ENCODE measurements at regions not wholly inside any gene's neighbourhood (a gene's known extent, or its start where the extent isn't known, plus 50 kb on each side); places are given as distances from the start of the nearest gene placed in this dataset.
A peak's percentile ranks its signal among the peaks of the same experiment; 100 is the strongest.
"Not testable (repeated sequence)": the region's sequence is repeated elsewhere in the genome, so short reads cannot be mapped to it uniquely, and the experiment has no call there.

- no peak overlapping the region for H2AFZ ChIP-seq (ENCODE audit: low read depth)
Measured at GRCh38 chr6:68197356-68197755, 437.7 kb upstream of the ADGRB3 start.

GRCh38 chr6:68196645-68197044, 438.4 kb upstream of the ADGRB3 start:
- Histone ChIP-seq H3K27me3 (ENCODE audit: insufficient read depth, low read depth) (no peaks in the 10 kb centered on the region), H3K79me2 (ENCODE audit: insufficient read depth, low read depth) (no peaks in the 10 kb centered on the region), H3K4me2 (no peak overlapping the region), H3K4me1 (ENCODE audit: low read depth, poor library complexity, severe bottlenecking) (no peaks in the 10 kb centered on the region), H3K36me3 (ENCODE audit: insufficient read depth) (no peaks in the 10 kb centered on the region), H4K20me1 (ENCODE audit: insufficient read depth) (no peaks in the 10 kb centered on the region), H3K27ac (no peak overlapping the region), H3K9ac (no peak overlapping the region), H2AFZ (ENCODE audit: low read depth) (no peak overlapping the region), H3K4me3 (IDR thresholded peaks at IDR 0.05; ENCODE audit: insufficient read depth, low read depth, low read length) (no peak overlapping the region)
- TF ChIP-seq CTCF (conservative IDR thresholded peaks at IDR 0.05; ENCODE audit: low read depth, low read length), result 0 out of 2 replicates have a peak, but pooled peaks have one; percentile 32

More at GRCh38 chr6:68197356-68197755, 437.7 kb upstream of the ADGRB3 start:
- H3K9ac ChIP-seq, result no peak overlapping the region
- no peaks in the 10 kb centered on the region for H3K4me1 ChIP-seq (ENCODE audit: low read depth, poor library complexity, severe bottlenecking)
- no peaks in the 10 kb centered on the region for H3K36me3 ChIP-seq (ENCODE audit: insufficient read depth)
- no peak for TF ChIP-seq CTCF (conservative IDR thresholded peaks at IDR 0.05; ENCODE audit: low read depth, low read length)
- H3K4me3 ChIP-seq (IDR thresholded peaks at IDR 0.05; ENCODE audit: insufficient read depth, low read depth, low read length), result no peak overlapping the region
- no peak overlapping the region for H3K4me2 ChIP-seq
- no peak overlapping the region for H3K27ac ChIP-seq
- no peaks in the 10 kb centered on the region for H3K79me2 ChIP-seq (ENCODE audit: insufficient read depth, low read depth)
- no peaks in the 10 kb centered on the region for H4K20me1 ChIP-seq (ENCODE audit: insufficient read depth)
- H3K27me3 ChIP-seq (ENCODE audit: insufficient read depth, low read depth), result no peaks in the 10 kb centered on the region

- not testable (repeated sequence) for H3K36me3 ChIP-seq (ENCODE audit: insufficient read depth); H2AFZ ChIP-seq (ENCODE audit: low read depth); H4K20me1 ChIP-seq (ENCODE audit: insufficient read depth); H3K4me3 ChIP-seq (IDR thresholded peaks at IDR 0.05; ENCODE audit: insufficient read depth, low read depth, low read length); H3K4me1 ChIP-seq (ENCODE audit: low read depth, poor library complexity, severe bottlenecking); H3K27me3 ChIP-seq (ENCODE audit: insufficient read depth, low read depth); H3K27ac ChIP-seq; H3K9ac ChIP-seq; H3K79me2 ChIP-seq (ENCODE audit: insufficient read depth, low read depth); H3K4me2 ChIP-seq
Measured at GRCh38 chr6:68195753-68196152, 439.3 kb upstream of the ADGRB3 start.

- H3K27me3 ChIP-seq (ENCODE audit: insufficient read depth, low read depth), result no peaks in the 10 kb centered on the region
- H2AFZ ChIP-seq (ENCODE audit: low read depth), result no peak overlapping the region
- H3K4me2 ChIP-seq, result no peak overlapping the region
- H3K4me1 ChIP-seq (ENCODE audit: low read depth, poor library complexity, severe bottlenecking), result no peaks in the 10 kb centered on the region
- H3K79me2 ChIP-seq (ENCODE audit: insufficient read depth, low read depth), result no peaks in the 10 kb centered on the region
- H3K27ac ChIP-seq, result no peak overlapping the region
- H3K9ac ChIP-seq, result no peak overlapping the region
- H3K4me3 ChIP-seq (IDR thresholded peaks at IDR 0.05; ENCODE audit: insufficient read depth, low read depth, low read length), result no peak overlapping the region
- H3K36me3 ChIP-seq (ENCODE audit: insufficient read depth), result no peaks in the 10 kb centered on the region
- no peak for TF ChIP-seq CTCF (conservative IDR thresholded peaks at IDR 0.05; ENCODE audit: low read depth, low read length)
- H4K20me1 ChIP-seq (ENCODE audit: insufficient read depth), result no peaks in the 10 kb centered on the region
Measured at GRCh38 chr6:68194846-68195478, 440.1 kb upstream of the ADGRB3 start.

- Histone ChIP-seq H3K4me2 (no peak overlapping the region), H3K4me1 (ENCODE audit: low read depth, poor library complexity, severe bottlenecking) (no peaks in the 10 kb centered on the region), H3K36me3 (ENCODE audit: insufficient read depth) (no peaks in the 10 kb centered on the region), H2AFZ (ENCODE audit: low read depth) (no peak overlapping the region), H3K4me3 (IDR thresholded peaks at IDR 0.05; ENCODE audit: insufficient read depth, low read depth, low read length) (no peak overlapping the region), H3K9ac (no peak overlapping the region), H3K79me2 (ENCODE audit: insufficient read depth, low read depth) (no peaks in the 10 kb centered on the region), H4K20me1 (ENCODE audit: insufficient read depth) (no peaks in the 10 kb centered on the region), H3K27ac (no peak overlapping the region), H3K27me3 (ENCODE audit: insufficient read depth, low read depth) (no peaks in the 10 kb centered on the region)
- no peak for TF ChIP-seq CTCF (conservative IDR thresholded peaks at IDR 0.05; ENCODE audit: low read depth, low read length)
Measured at GRCh38 chr6:68192988-68193387, 442.1 kb upstream of the ADGRB3 start.
